GM04504 (cell line): ENCODE measurements at regions not wholly inside any gene's neighbourhood (a gene's known extent, or its start where the extent isn't known, plus 50 kb on each side); places are given as distances from the start of the nearest gene placed in this dataset.

Experiments used
- DNase-seq: peaks from one replicate; pipeline ENCODE4 v3.0.0-alpha.2; 2012; ENCODE audit warnings: low read depth

DNA sequence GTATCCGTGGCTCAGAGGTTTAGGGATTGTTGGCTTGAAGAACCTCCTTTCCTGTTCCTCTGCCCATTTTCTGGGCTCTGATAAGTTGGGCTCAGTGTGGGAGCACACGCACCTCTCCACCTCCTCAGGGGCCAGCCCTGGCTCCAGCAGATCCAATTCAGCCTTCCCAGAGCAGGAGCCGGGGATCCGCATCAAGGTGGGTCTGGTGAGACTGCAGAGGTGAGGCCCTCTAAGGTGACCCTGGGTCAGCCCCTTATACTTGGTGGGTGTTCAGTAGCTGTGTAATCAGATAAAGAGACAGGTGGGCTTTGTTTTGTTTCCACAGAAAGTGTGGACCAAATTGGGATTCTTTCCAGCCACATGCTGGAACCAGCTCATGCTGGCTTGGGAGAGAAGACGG lies 1466.0 kb downstream of the TBC1D22A start:
- no peak for DNase-seq

- DNase-seq, result no peak
Measured at GRCh38 chr22:48227341-48228018, 1465.0 kb downstream of the TBC1D22A start.

DNA sequence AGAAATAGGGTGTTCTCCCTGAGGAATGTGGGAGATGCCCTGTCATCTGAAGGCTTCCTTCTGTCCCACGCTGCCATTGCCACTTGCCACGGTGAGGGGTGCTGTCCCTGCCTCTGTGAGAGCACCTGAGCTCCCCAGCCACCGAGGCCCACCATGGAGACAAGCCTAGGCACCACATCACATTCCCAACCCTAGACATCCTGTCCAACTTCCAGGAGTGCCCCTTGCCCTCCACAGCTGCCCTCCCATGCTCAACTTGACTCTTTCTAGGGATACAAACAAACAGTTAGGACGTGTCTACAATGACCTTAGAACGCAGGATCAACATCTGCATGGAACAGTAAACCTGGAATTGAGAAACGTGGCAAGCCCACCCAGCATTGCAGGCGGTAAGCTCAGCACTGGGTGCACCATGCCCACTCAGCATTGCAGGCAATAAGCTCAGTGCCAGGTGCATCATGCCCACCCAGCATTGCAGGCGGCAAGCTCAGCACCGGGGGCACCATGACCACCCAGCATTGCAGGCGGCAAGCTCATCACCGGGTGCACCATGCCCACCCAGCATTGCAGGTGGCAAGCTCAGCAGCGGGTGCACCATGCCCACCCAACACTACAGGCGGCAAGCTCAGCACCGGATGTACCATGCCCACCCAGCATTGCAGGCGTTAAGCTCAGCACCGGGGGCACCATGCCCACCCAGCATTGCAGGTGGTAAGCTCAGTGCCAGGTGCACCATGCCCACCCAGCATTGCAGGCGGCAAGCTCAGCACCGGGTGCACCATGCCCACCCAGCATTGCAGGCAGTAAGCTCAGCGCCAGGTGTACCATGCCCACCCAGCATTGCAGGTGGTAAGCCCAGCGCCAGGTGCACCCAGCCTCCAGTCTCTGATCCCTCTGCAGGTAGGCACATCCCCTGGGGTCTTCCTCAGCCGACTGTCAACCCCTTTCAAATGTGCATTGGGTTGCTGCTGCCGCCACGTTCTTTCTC lies 1463.9 kb downstream of the TBC1D22A start:
- no peak for DNase-seq

DNA sequence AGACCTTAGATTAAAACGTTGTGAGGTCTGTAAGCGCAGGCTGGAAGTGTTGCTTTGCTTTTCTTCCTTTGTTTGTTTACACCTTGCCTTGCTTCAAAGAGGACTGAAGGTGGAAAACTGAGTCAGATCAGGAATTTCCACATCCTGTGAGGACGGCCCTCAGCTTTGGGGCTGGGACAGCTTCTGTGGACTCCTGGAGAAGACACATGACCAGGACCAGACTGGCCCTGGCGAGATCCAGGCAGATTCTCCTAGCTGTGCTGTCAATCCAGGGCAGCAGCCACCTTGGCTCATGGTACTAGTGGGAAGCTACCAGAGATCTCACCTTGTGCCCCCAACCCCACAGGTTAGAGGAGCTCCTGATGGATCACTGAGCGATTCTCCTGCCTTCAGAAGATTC lies 1461.9 kb downstream of the TBC1D22A start:
- no peak for DNase-seq

- DNase-seq, result no peak
Measured at GRCh38 chr22:48223488-48224190, 1461.2 kb downstream of the TBC1D22A start.

- no peak for DNase-seq
Measured at GRCh38 chr22:48222742-48223487, 1460.5 kb downstream of the TBC1D22A start.

DNA sequence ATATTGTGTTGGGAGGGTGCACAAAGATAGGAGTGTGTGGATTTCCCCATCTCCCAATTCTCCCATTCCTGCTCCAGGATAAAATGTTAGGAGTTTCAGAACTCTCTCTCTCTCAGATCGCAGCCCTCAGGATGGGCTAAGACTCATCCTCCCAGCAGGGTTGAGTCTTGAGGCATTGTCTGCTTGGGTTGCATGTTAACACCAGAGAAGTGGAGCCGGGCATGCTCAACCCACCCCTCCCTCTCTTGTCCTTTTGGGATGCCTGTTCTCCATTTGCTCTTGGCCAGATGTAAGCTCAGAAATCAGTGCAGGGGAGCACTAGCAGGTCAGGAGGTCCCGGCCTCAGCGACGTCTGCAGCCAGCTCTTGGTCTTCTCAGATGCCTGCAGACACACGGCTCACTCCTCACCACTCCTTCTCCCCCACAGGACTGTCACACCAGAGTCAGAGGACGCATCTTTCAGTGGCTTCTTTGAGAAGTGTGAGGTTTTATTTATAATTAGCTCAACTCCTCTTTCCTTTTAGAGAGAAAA lies 1456.5 kb downstream of the TBC1D22A start:
- no peak for DNase-seq

GRCh38 chr22:48217596-48217995 lies 1455.1 kb downstream of the TBC1D22A start:
- no peak for DNase-seq

- DNase-seq, result no peak
Measured at GRCh38 chr22:48212727-48213126, 1450.3 kb downstream of the TBC1D22A start.

DNA sequence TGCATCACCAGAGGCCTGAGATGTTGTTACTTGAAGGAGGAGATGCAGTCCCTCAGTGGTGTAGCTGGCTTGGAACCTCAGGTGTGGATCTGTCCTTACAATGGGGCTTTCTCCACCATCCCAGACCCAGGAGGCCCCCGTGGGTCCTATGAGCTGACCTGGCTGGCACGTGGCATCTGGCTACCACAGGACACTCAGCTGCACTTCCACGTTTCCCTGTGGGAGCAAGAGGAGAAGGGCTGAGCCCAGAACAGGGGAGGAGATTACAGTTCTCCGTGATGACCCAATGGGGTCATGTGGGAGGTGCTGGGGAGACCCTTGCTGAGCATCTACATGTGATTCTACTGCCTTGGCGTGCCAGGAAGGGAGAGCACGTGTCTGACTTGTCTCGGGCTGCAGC lies 1448.4 kb downstream of the TBC1D22A start:
- DNase-seq, result no peak

DNA sequence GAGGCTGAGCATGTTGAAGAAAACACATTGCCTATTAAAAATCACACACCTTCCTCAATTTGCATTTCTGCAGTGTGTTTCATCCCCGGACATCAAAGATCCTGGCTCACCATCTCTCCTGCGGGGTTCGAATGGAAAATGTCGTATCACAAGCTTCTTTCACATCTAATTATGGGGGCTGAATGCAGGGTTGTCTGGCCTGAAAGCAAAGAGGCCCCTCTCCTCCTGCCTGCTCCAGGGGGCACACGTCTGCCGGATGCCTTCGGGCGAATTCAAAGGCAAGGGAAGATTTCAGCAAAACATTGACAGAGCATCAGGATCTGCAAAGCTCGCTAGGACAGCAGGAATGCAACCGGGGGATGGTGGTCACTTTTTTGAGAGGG lies 1447.7 kb downstream of the TBC1D22A start:
- no peak for DNase-seq

GRCh38 chr22:48209473-48210197 lies 1447.2 kb downstream of the TBC1D22A start:
- DNase-seq, result no peak

GRCh38 chr22:48208894-48209293 lies 1446.4 kb downstream of the TBC1D22A start:
- no peak for DNase-seq

- DNase-seq, result no peak
Measured at GRCh38 chr22:48207919-48208535, 1445.6 kb downstream of the TBC1D22A start.

GRCh38 chr22:48205790-48206189 lies 1443.3 kb downstream of the TBC1D22A start:
- no peak for DNase-seq

- DNase-seq, result no peak
Measured at GRCh38 chr22:48205161-48205560, 1442.7 kb downstream of the TBC1D22A start.

GRCh38 chr22:48204296-48204695 lies 1441.8 kb downstream of the TBC1D22A start:
- no peak for DNase-seq

- no peak for DNase-seq
Measured at GRCh38 chr22:48199667-48200066, 1437.2 kb downstream of the TBC1D22A start.

DNA sequence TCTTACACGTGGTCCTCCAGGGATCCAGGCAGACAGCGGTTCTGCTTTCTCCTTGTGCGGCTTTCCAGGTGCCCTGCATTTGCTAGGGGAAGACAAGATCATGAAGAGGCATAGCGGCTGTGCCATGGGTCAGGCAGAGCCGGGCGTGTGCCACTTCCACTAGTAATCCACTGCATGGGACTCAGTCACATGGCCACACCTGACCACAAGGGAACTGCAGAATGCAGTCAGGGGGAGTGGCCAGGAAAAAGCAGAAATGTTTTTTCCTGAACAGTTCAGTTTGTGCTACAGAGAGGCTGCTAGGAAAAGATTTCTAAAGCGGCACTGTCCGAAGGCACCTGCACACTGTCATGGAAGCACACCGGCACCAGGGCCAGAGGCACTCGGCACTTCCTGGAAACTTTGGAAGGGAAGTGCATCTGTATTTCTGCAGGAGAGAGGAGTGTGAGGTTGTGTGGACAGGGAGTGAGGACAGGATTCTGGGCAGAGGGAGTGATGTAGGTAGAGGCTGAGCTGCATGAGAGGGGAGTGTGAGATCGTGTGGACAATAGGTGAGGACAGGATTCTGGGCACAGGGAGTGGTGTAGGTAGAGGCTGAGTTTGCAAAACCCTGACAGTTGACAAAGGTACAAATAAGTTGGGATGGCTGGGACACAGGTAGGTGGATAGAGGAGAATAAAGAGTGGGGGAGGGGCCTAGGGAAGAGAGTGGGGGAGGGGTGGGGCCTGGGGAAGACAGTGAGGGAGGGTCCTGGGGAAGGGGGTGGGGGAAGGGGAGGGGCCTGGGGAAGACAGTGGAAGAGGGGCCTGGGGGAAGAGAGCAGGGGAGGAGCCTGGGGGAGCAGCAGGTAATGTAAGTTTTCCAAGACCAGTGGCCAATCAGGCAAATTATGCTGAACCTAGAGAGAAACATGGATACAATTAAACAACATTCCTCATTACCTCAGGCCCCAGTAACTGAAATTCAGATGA lies 1436.3 kb downstream of the TBC1D22A start:
- DNase-seq, result no peak
